PC-3 (cell line): ENCODE measurements at regions not wholly inside any gene's neighbourhood (a gene's known extent, or its start where the extent isn't known, plus 50 kb on each side); places are given as distances from the start of the nearest gene placed in this dataset.

ENCODE experiments used
- ATAC-seq: fragments of 200-7000 bp; cut with Tn5 transposase; 2 replicates; pipeline ENCODE4 v1.9.1; 2020; ENCODE audit warnings: mild to moderate bottlenecking, moderate library complexity
- BruUV-seq: library from RNA; stranded (reverse); fragments of 400-500 nt; replicated peaks from 2 replicates; lab custom pipeline; 2021; lab: Mats Ljungman, UMichigan
- CTCF ChIA-PET: fragments of 300-600 bp; sonication (Branson Sonifier 250); formaldehyde crosslinking; loops from one replicate; lab custom pipeline; 2022; ENCODE audit warnings: antibody characterized with exemption; lab: Charles Lee
- POLR2A ChIA-PET: fragments of 300-600 bp; sonication (Branson Sonifier 250); formaldehyde crosslinking; loops from one replicate; lab custom pipeline; 2022; ENCODE audit warnings: antibody characterized with exemption; ENCODE audit not compliant: unreplicated experiment; lab: Charles Lee
- DNase-seq: peaks from one replicate; pipeline ENCODE4 v3.0.0-alpha.2; 2015
- H2AFZ ChIP-seq: fragments of 300-600 bp; sonication (generic); 2 replicates; pipeline ENCODE4 v1.6.0; 2016; ENCODE audit warnings: antibody characterized with exemption, low read length
- H3F3A ChIP-seq: fragments of 300-600 bp; sonication (generic); one replicate; pipeline ENCODE4 v1.6.0; 2017; ENCODE audit warnings: antibody characterized with exemption, low read length, control low read depth, mild to moderate bottlenecking; ENCODE audit not compliant: unreplicated experiment
- H3K27ac ChIP-seq: fragments of 300-600 bp; sonication (generic); 2 replicates; pipeline ENCODE4 v1.5.1; 2016; ENCODE audit warnings: mild to moderate bottlenecking, low read length
- H3K27me3 ChIP-seq: fragments of 300-600 bp; sonication (generic); 2 replicates; pipeline ENCODE4 v1.6.1; 2016; ENCODE audit warnings: low read length, mixed read lengths
- H3K36me3 ChIP-seq: fragments of 300-600 bp; sonication (generic); 2 replicates; pipeline ENCODE4 v1.6.1; 2016; ENCODE audit warnings: low read depth, mixed run types, low read length, mixed read lengths
- H3K4me1 ChIP-seq: fragments of 300-600 bp; sonication (generic); 2 replicates; pipeline ENCODE4 v1.5.1; 2016; ENCODE audit warnings: low read length; ENCODE audit not compliant: insufficient read depth
- H3K4me2 ChIP-seq: fragments of 300-600 bp; sonication (generic); 2 replicates; pipeline ENCODE4 v1.6.0; 2016; ENCODE audit warnings: low read length
- H3K4me3 ChIP-seq: fragments of 300-600 bp; sonication (generic); 2 replicates; pipeline ENCODE4 v1.5.1; 2016; ENCODE audit warnings: mild to moderate bottlenecking, low read length, mixed read lengths
- H3K79me2 ChIP-seq: fragments of 300-600 bp; sonication (generic); 2 replicates; pipeline ENCODE4 v1.6.1; 2017; ENCODE audit warnings: low read length, mixed read lengths
- H3K9ac ChIP-seq: fragments of 300-600 bp; sonication (generic); 2 replicates; pipeline ENCODE4 v1.6.0; 2016; ENCODE audit warnings: mild to moderate bottlenecking, low read length
- H3K9me2 ChIP-seq: fragments of 300-600 bp; sonication (generic); replicated peaks from 2 replicates; pipeline ENCODE4 v1.6.1; 2016; ENCODE audit warnings: mixed run types, low read length, mixed read lengths
- H3K9me3 ChIP-seq: fragments of 300-600 bp; sonication (generic); 2 replicates; pipeline ENCODE4 v1.6.1; 2016; ENCODE audit warnings: low read length, mixed read lengths
- H4K20me1 ChIP-seq: fragments of 300-600 bp; sonication (generic); 2 replicates; pipeline ENCODE4 v1.6.1; 2016; ENCODE audit warnings: low read length, mixed read lengths
- EZH2 ChIP-seq: fragments of 300-600 bp; sonication (generic); IDR thresholded peaks from one replicate; pipeline ENCODE4 v1.6.1; 2017; ENCODE audit warnings: antibody characterized with exemption, mild to moderate bottlenecking, low read length; ENCODE audit not compliant: unreplicated experiment
- EZH2phosphoT487 ChIP-seq: fragments of 300-600 bp; sonication (generic); IDR thresholded peaks from 2 replicates; pipeline ENCODE4 v1.6.1; 2018; ENCODE audit warnings: mild to moderate bottlenecking, antibody characterized with exemption, low read length, borderline replicate concordance
- intact Hi-C: fragments of 100-400 bp; cut with micrococcal nuclease; formaldehyde crosslinking; loops from 2 replicates; pipeline ENCODE4 v1.9.0; 2023
- TF ChIP-seq, protein P1 (sequence below): fragments of 300-600 bp; sonication (generic); conservative IDR thresholded peaks from 2 replicates; pipeline ENCODE4 v1.5.1; 2017; ENCODE audit warnings: antibody characterized with exemption, low read depth, mild to moderate bottlenecking, low read length

DNA sequence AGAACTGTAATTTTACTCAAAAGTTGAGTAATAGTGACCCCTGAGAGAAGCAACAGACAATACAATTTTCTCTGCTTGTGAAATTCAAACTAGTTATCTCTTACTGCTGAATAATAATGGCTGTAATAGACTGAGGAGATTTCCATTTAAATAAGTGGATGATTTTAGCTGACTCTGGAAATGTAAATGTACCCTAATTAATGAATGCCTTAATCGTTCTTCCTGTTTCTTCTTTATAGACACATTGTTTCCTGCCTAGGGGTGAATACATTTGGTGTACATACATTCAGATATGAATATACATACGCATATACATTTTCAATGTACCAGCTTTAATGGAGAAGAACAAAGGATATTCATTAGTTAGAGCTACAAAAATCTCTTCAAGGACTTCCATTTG lies 611.9 kb downstream of the TFAP2B start:
- no peak for DNase-seq
- H2AFZ ChIP-seq: no peak overlapping the region
- H3K4me1 ChIP-seq: no peaks in the 10 kb centered on the region
- no peak for ATAC-seq
- no peak overlapping the region for H3K9ac ChIP-seq
- no peaks in the 10 kb centered on the region for H3K79me2 ChIP-seq
- H3K9me2 ChIP-seq: no peaks in the 10 kb centered on the region
- intact Hi-C loops: no loop called here
- H3K36me3 ChIP-seq: no peaks in the 10 kb centered on the region
- POLR2A ChIA-PET: no interaction called here
- no peak overlapping the region for H3K4me2 ChIP-seq
- no peak overlapping the region for H3K27ac ChIP-seq
- no peak for TF ChIP-seq EZH2
- TF ChIP-seq EZH2phosphoT487: no peak
- TF ChIP-seq, protein P1, sequence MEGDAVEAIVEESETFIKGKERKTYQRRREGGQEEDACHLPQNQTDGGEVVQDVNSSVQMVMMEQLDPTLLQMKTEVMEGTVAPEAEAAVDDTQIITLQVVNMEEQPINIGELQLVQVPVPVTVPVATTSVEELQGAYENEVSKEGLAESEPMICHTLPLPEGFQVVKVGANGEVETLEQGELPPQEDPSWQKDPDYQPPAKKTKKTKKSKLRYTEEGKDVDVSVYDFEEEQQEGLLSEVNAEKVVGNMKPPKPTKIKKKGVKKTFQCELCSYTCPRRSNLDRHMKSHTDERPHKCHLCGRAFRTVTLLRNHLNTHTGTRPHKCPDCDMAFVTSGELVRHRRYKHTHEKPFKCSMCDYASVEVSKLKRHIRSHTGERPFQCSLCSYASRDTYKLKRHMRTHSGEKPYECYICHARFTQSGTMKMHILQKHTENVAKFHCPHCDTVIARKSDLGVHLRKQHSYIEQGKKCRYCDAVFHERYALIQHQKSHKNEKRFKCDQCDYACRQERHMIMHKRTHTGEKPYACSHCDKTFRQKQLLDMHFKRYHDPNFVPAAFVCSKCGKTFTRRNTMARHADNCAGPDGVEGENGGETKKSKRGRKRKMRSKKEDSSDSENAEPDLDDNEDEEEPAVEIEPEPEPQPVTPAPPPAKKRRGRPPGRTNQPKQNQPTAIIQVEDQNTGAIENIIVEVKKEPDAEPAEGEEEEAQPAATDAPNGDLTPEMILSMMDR: no peak
- H3K27me3 ChIP-seq: peaks cover 5% of the 10 kb centered on the region; the same call in 1 of the 2 replicates
- no peak overlapping the region for H3K4me3 ChIP-seq
- H4K20me1 ChIP-seq: no peaks in the 10 kb centered on the region
- CTCF ChIA-PET: no interaction called here
- H3K9me3 ChIP-seq: no peaks in the 10 kb centered on the region
- BruUV-seq: no TSS peak
- H3F3A ChIP-seq: no peaks in the 10 kb centered on the region

DNA sequence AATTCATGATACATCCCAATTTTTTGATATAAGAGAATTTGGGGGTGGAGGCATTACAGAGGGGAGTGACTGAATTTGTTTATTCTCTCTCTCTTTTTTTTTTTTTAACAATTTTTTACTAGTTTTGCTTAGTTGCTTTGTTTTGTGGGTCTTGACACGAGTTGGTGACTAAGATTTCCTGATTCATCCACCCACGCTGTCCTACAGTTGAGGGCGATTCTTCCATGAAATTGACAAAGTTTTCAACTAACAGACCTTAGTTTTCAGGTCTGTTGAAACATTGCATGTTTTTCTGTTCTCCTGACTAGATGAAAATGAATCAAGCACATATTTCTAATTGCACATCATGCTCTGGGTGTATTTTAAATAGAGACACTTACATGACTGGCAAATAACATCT lies 613.8 kb downstream of the TFAP2B start:
- DNase-seq (peak; percentile 7), ATAC-seq (no peak)
- Histone ChIP-seq H3K27me3 (peaks cover 5% of the 10 kb centered on the region; the same call in 1 of the 2 replicates), H3K79me2 (no peaks in the 10 kb centered on the region), H3K36me3 (no peaks in the 10 kb centered on the region), H3K4me3 (no peak overlapping the region), H3K4me1 (no peaks in the 10 kb centered on the region), H3F3A (no peaks in the 10 kb centered on the region), H3K9me2 (no peaks in the 10 kb centered on the region), H4K20me1 (no peaks in the 10 kb centered on the region), H3K4me2 (no peak overlapping the region), H2AFZ (no peak overlapping the region), H3K9me3 (no peaks in the 10 kb centered on the region), H3K27ac (no peak overlapping the region), H3K9ac (no peak overlapping the region)
- ChIA-PET POLR2A (no interaction called here), CTCF (no interaction called here)
- TF ChIP-seq, protein P1: no peak
- TF ChIP-seq EZH2phosphoT487: no peak
- BruUV-seq: no TSS peak
- intact Hi-C loops: no loop called here

DNA sequence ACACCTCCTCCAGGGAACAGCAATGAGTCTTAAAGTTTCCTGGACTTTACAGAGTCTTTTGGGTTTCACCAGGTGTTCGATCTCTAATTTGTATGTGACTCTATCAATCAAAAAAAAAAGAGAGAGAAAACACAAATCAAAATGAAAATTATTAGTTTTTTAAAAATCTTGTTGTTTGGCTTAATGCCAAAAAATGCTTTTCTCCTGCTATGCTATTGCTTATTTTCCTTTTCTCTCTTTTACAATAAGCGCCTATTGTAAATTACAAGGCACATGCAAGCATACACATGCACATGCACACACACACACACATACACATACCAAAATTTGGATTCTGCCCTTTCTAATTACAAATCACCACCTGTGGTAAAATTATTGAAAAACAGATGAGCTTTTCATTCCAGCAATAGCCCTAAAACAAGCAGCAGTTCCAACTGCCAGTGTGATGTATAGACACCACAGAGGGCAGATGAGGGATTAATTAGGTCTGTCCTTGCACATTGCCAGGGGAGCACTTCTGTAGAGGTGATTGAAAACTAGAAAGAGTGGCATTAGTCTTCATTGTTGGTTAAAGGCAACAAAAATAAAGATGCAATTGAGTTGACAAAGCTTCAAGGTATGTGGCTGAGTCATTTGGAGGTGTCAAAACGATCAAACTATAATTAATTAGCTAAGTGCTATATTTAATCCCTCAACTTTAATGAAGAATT lies 631.7 kb downstream of the TFAP2B start:
- POLR2A ChIA-PET: no interaction called here
- CTCF ChIA-PET: no interaction called here

More for the DNA sequence above, 631.7 kb downstream of the TFAP2B start:
- Histone ChIP-seq H3K4me1 (no peaks in the 10 kb centered on the region), H3K4me2 (no peak overlapping the region), H2AFZ (no peak overlapping the region), H3K9ac (no peak overlapping the region), H3K36me3 (no peaks in the 10 kb centered on the region), H3F3A (no peaks in the 10 kb centered on the region), H4K20me1 (no peaks in the 10 kb centered on the region), H3K27me3 (peaks cover 36% of the 10 kb centered on the region), H3K4me3 (no peak overlapping the region), H3K79me2 (no peaks in the 10 kb centered on the region), H3K9me3 (no peaks in the 10 kb centered on the region), H3K27ac (no peak overlapping the region), H3K9me2 (no peaks in the 10 kb centered on the region)
- no TSS peak for BruUV-seq
- intact Hi-C loops: no loop called here
- DNase-seq (no peak), ATAC-seq (no peak)
- TF ChIP-seq, protein P1: no peak
- no peak for TF ChIP-seq EZH2
- no peak for TF ChIP-seq EZH2phosphoT487
